HG03571 (cell line): ENCODE measurements at regions not wholly inside any gene's neighbourhood (a gene's known extent, or its start where the extent isn't known, plus 50 kb on each side); places are given as distances from the start of the nearest gene placed in this dataset.
"Not testable (repeated sequence)": the region's sequence is repeated elsewhere in the genome, so short reads cannot be mapped to it uniquely, and the experiment has no call there.

Experiments
- ATAC-seq: cut with Tn5 transposase; IDR thresholded peaks from one replicate; pipeline ENCODE4 v1.9.1; 2021; ENCODE audit not compliant: unreplicated experiment

DNA sequence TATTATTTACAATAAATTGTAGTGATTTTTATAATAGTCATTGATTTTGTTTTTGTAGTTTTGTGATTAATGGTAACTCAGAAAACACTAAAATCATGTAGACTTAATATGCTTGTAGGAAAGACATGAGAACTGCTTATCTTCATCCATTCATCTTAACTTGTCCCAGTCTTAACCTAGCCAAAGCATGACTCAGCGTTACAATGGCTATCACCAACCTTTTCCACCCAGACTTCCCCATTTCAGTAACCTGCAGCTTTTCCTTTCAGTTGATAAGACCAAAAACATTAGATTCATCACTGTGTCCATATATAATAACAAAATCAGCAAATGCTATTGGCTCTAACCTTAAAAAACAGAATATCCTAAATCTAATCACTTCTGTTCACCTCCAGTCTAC is 106.2 kb upstream of the KLF8 start:
- ATAC-seq, result no peak

DNA sequence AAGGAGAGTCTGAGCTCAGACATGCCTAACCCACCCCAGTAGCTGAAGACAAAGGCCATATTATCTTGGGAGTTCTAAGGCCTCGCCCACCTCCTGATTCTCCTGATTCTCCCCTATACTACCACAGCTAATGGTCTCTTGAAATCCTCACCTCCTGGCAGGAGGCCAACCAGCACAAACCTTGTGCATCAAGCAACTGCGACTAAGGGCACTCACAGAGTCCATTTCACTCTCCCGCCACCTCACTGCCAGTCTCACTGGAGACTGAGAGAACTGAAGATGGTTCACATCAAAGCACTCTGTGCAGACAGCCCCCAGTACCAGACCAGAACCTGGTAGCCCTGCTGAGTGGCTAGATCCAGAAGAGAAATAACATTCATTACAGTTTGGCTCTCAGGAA is 102.1 kb upstream of the KLF8 start:
- ATAC-seq, result no peak

DNA sequence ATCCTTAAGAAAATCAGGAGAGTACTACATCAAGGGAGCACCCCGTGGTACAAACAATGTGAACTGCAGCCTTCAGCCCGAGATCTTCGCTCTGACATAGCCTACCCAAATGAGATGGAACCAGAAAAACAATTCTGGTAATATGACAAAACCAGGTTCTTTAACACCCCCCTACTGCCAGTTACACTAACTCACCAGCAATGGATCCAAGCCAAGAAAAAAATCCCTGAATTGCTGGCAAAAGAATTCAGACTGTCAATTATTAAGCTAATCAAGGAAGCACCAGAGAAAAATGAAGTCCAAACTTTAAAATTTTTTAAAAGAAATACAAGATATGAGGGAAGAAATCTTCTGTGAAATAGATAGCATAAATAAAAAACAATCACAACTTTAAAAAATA is 101.7 kb upstream of the KLF8 start:
- no peak for ATAC-seq

DNA sequence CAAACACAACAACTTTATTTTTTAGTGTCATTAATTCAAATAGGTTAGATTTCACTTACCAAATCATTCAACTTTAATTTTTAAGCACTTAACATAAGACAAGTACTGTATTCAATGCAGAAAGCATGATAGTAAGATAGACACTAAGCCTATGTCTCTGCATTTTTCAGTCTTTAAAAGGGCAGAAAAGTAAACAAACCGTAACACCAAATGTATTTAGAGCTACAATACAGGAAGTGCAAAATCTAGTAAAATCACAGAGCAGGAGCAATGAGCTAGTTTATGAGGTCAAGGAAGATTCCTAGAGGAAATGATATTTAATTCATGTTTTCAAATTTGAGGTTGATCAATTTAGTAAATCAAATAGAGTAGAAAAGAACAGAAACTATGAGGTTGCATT is 68.0 kb upstream of the KLF8 start:
- ATAC-seq, result not testable (repeated sequence)
